Endodermal cell (in vitro differentiated cells): ENCODE measurements at regions not wholly inside any gene's neighbourhood (a gene's known extent, or its start where the extent isn't known, plus 50 kb on each side); places are given as distances from the start of the nearest gene placed in this dataset.

Source experiments
- DNase-seq: peaks from one replicate; pipeline ENCODE4 v3.0.0-alpha.2; 2017
- H3K27ac ChIP-seq: 2 replicates; pipeline ENCODE4 v1.5.1; 2013; ENCODE audit warnings: mild to moderate bottlenecking, low read depth, low read length, moderate library complexity
- H3K27me3 ChIP-seq: 2 replicates; pipeline ENCODE4 v1.6.1; 2013; ENCODE audit warnings: mild to moderate bottlenecking, low read length, moderate library complexity; ENCODE audit not compliant: insufficient read depth, control insufficient read depth, poor library complexity, severe bottlenecking
- H3K36me3 ChIP-seq: 2 replicates; pipeline ENCODE4 v1.7.0; 2013; ENCODE audit warnings: mild to moderate bottlenecking, low read length, moderate library complexity; ENCODE audit not compliant: control insufficient read depth, insufficient read depth
- H3K4me1 ChIP-seq: one replicate; pipeline ENCODE4 v1.7.0; 2013; ENCODE audit warnings: low read length; ENCODE audit not compliant: control insufficient read depth, insufficient read depth
- H3K4me3 ChIP-seq: 2 replicates; pipeline ENCODE4 v1.5.1; 2013; ENCODE audit warnings: mild to moderate bottlenecking, low read length, moderate library complexity
- H3K9ac ChIP-seq: 2 replicates; pipeline ENCODE4 v1.6.1; 2013; ENCODE audit warnings: mild to moderate bottlenecking, low read length, moderate library complexity; ENCODE audit not compliant: poor library complexity, severe bottlenecking; ENCODE audit errors: extremely low read depth
- H3K9me3 ChIP-seq: 2 replicates; pipeline ENCODE4 v1.6.1; 2013; ENCODE audit warnings: mild to moderate bottlenecking, low read length, moderate library complexity; ENCODE audit not compliant: control insufficient read depth
- H3K27ac Mint-ChIP-seq: 2 replicates; pipeline ENCODE4 v1.8.0; 2020; ENCODE audit warnings: mixed read lengths
- H3K27me3 Mint-ChIP-seq: 2 replicates; pipeline ENCODE4 v1.8.0; 2021; ENCODE audit warnings: mild to moderate bottlenecking, mixed read lengths; ENCODE audit not compliant: insufficient read depth
- H3K36me3 Mint-ChIP-seq: 2 replicates; pipeline ENCODE4 v1.8.0; 2020; ENCODE audit warnings: low read depth, mixed read lengths
- H3K4me1 Mint-ChIP-seq: 2 replicates; pipeline ENCODE4 v1.8.0; 2020; ENCODE audit warnings: mixed read lengths
- H3K4me3 Mint-ChIP-seq: 2 replicates; pipeline ENCODE4 v1.8.0; 2020; ENCODE audit warnings: mild to moderate bottlenecking, moderate library complexity, mixed read lengths
- H3K9me3 Mint-ChIP-seq: 2 replicates; pipeline ENCODE4 v1.8.0; 2020; ENCODE audit warnings: mild to moderate bottlenecking, mixed read lengths
- CTCF ChIP-seq: fragments of 200-600 bp; sonication (generic); conservative IDR thresholded peaks from 2 replicates; pipeline ENCODE4 v1.5.0; 2021; ENCODE audit warnings: antibody characterized with exemption, mild to moderate bottlenecking
- WGBS, 2 experiments: methylation state at CpG; one replicate each; pipeline versions ENCODE4 v1.1.5 to v1.1.7; 2013; ENCODE audit warnings: missing lambda C conversion rate in 2 of 2, mixed read lengths in 1 of 2; ENCODE audit not compliant: insufficient coverage in 1 of 2, insufficient read length in 1 of 2; 5-methylcytosine and 5-hydroxymethylcytosine counted together

- no peak overlapping the region for H3K4me3 Mint-ChIP-seq
Observed at GRCh38 chr13:79267560-79267959, 138.5 kb downstream of the RBM26 start.

GRCh38 chr13:79258489-79258888 is 147.6 kb downstream of the RBM26 start:
- Mint-ChIP-seq H3K36me3 (no peaks in the 10 kb centered on the region), H3K4me1 (no peaks in the 10 kb centered on the region), H3K27ac (no peak overlapping the region), H3K27me3 (no peaks in the 10 kb centered on the region), H3K4me3 (no peak overlapping the region), H3K9me3 (no peaks in the 10 kb centered on the region)
- H3K27me3 ChIP-seq, result no peaks in the 10 kb centered on the region
- WGBS, 2 experiments, result 87% methylated on average over 2 of the region's 3 CpGs; no CpG with 5 or more reads in 1 of the 2 experiments
- H3K9ac ChIP-seq, result no peak overlapping the region
- TF ChIP-seq CTCF, result no peak
- no peak overlapping the region for H3K27ac ChIP-seq
- no peak for DNase-seq
- H3K4me1 ChIP-seq, result no peaks in the 10 kb centered on the region
- H3K36me3 ChIP-seq, result no peaks in the 10 kb centered on the region
- peaks cover 6% of the 10 kb centered on the region for H3K9me3 ChIP-seq
- no peak overlapping the region for H3K4me3 ChIP-seq

More at GRCh38 chr13:79267560-79267959, 138.5 kb downstream of the RBM26 start:
- H3K9me3 Mint-ChIP-seq, result peaks cover 12% of the 10 kb centered on the region
- Histone ChIP-seq H3K27ac (no peak overlapping the region), H3K36me3 (no peaks in the 10 kb centered on the region), H3K9me3 (peaks cover 18% of the 10 kb centered on the region), H3K9ac (no peak overlapping the region), H3K4me3 (no peak overlapping the region), H3K27me3 (no peaks in the 10 kb centered on the region), H3K4me1 (no peaks in the 10 kb centered on the region)
- H3K36me3 Mint-ChIP-seq, result no peaks in the 10 kb centered on the region
- H3K27ac Mint-ChIP-seq, result no peak overlapping the region
- H3K27me3 Mint-ChIP-seq, result no peaks in the 10 kb centered on the region
- DNase-seq, result no peak
- peaks cover 4% of the 10 kb centered on the region for H3K4me1 Mint-ChIP-seq
- no peak for TF ChIP-seq CTCF

- H3K4me3 Mint-ChIP-seq, result no peak overlapping the region
- Histone ChIP-seq H3K4me1 (no peaks in the 10 kb centered on the region), H3K4me3 (no peak overlapping the region), H3K27ac (no peak overlapping the region), H3K27me3 (no peaks in the 10 kb centered on the region), H3K9ac (no peak overlapping the region), H3K9me3 (no peaks in the 10 kb centered on the region), H3K36me3 (no peaks in the 10 kb centered on the region)
- no peak overlapping the region for H3K27ac Mint-ChIP-seq
- H3K27me3 Mint-ChIP-seq, result peaks cover 3% of the 10 kb centered on the region
- H3K36me3 Mint-ChIP-seq, result no peaks in the 10 kb centered on the region
- TF ChIP-seq CTCF, result no peak
- H3K9me3 Mint-ChIP-seq, result peaks cover 2% of the 10 kb centered on the region
- H3K4me1 Mint-ChIP-seq, result peaks cover 22% of the 10 kb centered on the region
- 92 to 100% methylated on average over 1 to 3 of the region's 3 CpGs for WGBS, 2 experiments
- DNase-seq, result no peak
Observed at GRCh38 chr13:79246578-79246949, 159.5 kb downstream of the RBM26 start.
